HFFc6 (cell line): ENCODE measurements at regions not wholly inside any gene's neighbourhood (a gene's known extent, or its start where the extent isn't known, plus 50 kb on each side); places are given as distances from the start of the nearest gene placed in this dataset.

ENCODE experiments used
- DNase-seq: peaks from one replicate; pipeline ENCODE4 v3.0.0-alpha.2; 2018
- H3K27ac Mint-ChIP-seq: 2 replicates; pipeline ENCODE4 v1.8.0; 2020; ENCODE audit warnings: mild to moderate bottlenecking, mixed read lengths
- H3K27me3 Mint-ChIP-seq: 2 replicates; pipeline ENCODE4 v1.8.0; 2021; ENCODE audit warnings: mild to moderate bottlenecking, moderate library complexity, mixed read lengths; ENCODE audit not compliant: insufficient read depth
- H3K36me3 Mint-ChIP-seq: 2 replicates; pipeline ENCODE4 v1.8.0; 2021; ENCODE audit warnings: low read depth, mixed read lengths
- H3K4me1 Mint-ChIP-seq: 2 replicates; pipeline ENCODE4 v1.8.0; 2020; ENCODE audit warnings: low read depth, mixed read lengths
- H3K4me3 Mint-ChIP-seq: 2 replicates; pipeline ENCODE4 v1.8.0; 2020; ENCODE audit warnings: mild to moderate bottlenecking, moderate library complexity, mixed read lengths
- H3K9me3 Mint-ChIP-seq: 2 replicates; pipeline ENCODE4 v1.8.0; 2020; ENCODE audit warnings: mild to moderate bottlenecking, mixed read lengths
- TF ChIP-seq, protein P1 (sequence below): fragments of 200-600 bp; sonication (generic); IDR thresholded peaks from 2 replicates; pipeline ENCODE4 v1.5.0; 2021; ENCODE audit warnings: antibody characterized with exemption, mild to moderate bottlenecking

DNA sequence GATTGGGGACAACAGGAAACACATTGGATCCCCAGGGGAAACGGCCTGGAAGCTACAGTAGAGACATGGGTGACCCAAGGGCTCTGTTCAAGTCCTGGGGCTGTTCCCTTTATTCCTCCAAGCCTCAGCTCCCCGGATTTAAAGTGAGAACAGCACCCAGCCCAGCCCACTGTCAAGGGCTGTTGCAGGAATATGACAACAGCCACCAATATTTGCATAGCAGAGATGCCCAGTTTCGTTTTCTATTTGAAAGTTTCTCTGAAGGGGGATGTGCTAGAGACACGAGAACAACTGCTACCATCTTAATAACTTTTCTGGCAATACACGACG lies 81.1 kb upstream of the WNT7B start:
- peak; percentile 68 for DNase-seq
- H3K27ac Mint-ChIP-seq = peak overlapping the region; percentile 91
- TF ChIP-seq, protein P1, sequence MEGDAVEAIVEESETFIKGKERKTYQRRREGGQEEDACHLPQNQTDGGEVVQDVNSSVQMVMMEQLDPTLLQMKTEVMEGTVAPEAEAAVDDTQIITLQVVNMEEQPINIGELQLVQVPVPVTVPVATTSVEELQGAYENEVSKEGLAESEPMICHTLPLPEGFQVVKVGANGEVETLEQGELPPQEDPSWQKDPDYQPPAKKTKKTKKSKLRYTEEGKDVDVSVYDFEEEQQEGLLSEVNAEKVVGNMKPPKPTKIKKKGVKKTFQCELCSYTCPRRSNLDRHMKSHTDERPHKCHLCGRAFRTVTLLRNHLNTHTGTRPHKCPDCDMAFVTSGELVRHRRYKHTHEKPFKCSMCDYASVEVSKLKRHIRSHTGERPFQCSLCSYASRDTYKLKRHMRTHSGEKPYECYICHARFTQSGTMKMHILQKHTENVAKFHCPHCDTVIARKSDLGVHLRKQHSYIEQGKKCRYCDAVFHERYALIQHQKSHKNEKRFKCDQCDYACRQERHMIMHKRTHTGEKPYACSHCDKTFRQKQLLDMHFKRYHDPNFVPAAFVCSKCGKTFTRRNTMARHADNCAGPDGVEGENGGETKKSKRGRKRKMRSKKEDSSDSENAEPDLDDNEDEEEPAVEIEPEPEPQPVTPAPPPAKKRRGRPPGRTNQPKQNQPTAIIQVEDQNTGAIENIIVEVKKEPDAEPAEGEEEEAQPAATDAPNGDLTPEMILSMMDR = no peak
- no peaks in the 10 kb centered on the region for H3K9me3 Mint-ChIP-seq
- H3K27me3 Mint-ChIP-seq = peaks cover 4% of the 10 kb centered on the region
- H3K36me3 Mint-ChIP-seq = peaks cover 9% of the 10 kb centered on the region; the same call in 1 of the 2 replicates
- peak overlapping the region; percentile 87 for H3K4me3 Mint-ChIP-seq
- peaks cover 67% of the 10 kb centered on the region for H3K4me1 Mint-ChIP-seq

DNA sequence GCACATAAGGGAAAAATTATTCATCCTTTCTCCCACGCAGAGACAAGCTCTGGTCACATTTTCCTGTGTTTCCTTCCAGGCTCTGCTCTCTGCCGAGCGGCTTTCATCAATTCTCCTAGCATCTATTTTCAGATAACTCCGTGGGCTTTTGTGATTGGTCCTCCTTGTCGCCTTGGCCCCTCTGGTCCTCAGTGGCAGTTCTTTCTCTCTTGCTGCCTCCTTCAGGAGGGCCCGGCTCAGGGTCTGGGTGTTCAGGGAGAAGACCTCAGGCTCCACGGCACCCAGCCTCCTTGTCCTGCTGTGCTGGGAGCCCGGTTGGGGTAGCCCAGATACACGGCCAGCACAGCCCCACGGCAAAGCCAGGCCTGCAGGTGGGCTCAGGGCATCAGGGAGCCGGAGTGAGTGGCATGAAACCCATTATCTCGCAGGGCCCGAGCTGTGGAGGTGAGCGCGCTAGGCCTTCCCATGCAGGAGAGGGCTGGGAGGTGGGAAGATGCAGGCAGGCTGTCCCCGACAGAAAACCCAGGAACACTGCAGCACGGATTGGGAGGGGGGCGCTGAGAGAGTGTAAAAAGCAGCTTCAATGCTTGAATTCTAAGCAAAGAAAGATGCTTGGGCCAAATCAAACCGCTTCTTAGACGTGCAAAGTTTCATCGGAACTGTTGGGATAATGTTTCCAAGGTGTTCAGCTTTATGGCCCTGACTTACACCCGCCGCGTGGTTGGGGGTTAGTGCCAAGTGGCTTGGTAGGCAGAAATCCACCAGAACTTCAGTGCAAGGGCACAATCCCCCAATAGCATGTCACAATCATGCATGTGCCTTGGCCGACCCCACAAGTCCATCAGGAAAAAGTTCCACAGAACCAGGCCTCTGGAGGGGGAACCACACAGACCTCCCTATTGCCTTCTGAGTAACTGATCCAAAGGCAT lies 81.9 kb upstream of the WNT7B start:
- DNase-seq = no peak
- Mint-ChIP-seq H3K4me1 (peaks cover 63% of the 10 kb centered on the region), H3K27ac (peak overlapping the region; percentile 91), H3K36me3 (peaks cover 14% of the 10 kb centered on the region; the same call in 1 of the 2 replicates), H3K4me3 (peak overlapping the region; percentile 87), H3K27me3 (peaks cover 1% of the 10 kb centered on the region), H3K9me3 (no peaks in the 10 kb centered on the region)
- TF ChIP-seq, protein P1 = no peak

DNA sequence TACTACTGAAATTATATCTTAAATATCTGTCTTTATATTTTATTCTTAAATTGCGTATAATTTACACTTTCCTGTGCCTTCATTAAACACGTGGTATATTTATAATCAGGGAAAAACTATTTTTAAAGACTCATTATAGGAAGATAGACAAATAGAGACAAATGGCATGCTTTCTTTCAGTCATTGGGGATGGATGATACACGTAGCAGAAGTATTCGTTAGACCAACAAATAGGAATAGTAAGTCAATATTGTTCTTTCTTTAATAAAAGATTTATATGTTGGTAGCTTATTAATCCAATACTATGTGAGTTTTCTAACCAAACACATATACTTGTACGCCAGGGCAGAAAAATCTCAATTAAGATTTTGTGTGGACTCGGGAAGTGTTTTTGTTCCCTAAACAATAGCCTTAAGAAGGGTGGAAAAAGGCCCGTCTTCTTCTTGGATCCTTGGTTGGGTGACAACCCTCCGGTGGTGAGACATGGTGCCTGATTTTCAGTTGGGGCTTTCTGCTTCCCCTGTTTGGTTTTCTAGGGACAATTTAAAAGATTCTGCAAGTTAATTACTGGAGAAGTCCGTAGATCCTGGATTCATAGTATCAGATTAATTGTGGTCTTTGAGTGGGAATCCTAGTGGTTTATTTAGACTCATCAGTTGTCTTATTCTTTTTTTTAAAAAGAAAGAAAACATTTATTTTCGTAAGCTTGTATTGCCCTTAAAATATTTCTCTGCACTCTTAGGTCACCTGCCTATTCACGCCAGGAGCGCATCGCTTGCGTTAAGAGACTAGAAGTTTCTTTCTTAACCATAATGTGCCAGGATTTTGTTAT lies 83.5 kb upstream of the WNT7B start:
- H3K36me3 Mint-ChIP-seq = peaks cover 14% of the 10 kb centered on the region; the same call in 1 of the 2 replicates
- TF ChIP-seq, protein P1 = no peak
- no peak overlapping the region for H3K27ac Mint-ChIP-seq
- H3K27me3 Mint-ChIP-seq = peaks cover 1% of the 10 kb centered on the region
- no peak for DNase-seq
- peaks cover 62% of the 10 kb centered on the region for H3K4me1 Mint-ChIP-seq
- no peaks in the 10 kb centered on the region for H3K9me3 Mint-ChIP-seq
- H3K4me3 Mint-ChIP-seq = no peak overlapping the region

DNA sequence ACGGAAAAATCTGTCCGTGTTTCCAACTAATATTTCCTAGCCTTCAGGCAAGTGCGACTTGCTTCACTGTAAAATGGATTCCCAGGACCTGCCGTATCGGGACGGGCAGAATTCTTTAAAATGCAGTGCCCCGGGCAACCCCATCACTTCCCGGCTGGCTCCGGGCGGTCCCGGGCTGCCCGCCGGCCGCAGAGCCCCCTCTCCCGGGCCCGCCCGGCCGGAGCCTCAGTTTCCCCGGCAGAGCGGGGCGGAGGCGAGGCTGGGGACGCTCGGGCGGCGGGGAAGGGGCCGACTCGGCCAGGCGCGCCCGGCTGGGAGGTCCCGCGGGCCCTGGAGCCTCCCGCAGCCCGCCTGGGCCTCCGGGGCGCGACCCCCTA lies 84.2 kb upstream of the WNT7B start:
- TF ChIP-seq, protein P1 = no peak
- no peak overlapping the region for H3K4me3 Mint-ChIP-seq
- peaks cover 14% of the 10 kb centered on the region; the same call in 1 of the 2 replicates for H3K36me3 Mint-ChIP-seq
- no peaks in the 10 kb centered on the region for H3K9me3 Mint-ChIP-seq
- DNase-seq = no peak
- no peak overlapping the region for H3K27ac Mint-ChIP-seq
- H3K27me3 Mint-ChIP-seq = peaks cover 1% of the 10 kb centered on the region
- H3K4me1 Mint-ChIP-seq = peaks cover 62% of the 10 kb centered on the region

DNA sequence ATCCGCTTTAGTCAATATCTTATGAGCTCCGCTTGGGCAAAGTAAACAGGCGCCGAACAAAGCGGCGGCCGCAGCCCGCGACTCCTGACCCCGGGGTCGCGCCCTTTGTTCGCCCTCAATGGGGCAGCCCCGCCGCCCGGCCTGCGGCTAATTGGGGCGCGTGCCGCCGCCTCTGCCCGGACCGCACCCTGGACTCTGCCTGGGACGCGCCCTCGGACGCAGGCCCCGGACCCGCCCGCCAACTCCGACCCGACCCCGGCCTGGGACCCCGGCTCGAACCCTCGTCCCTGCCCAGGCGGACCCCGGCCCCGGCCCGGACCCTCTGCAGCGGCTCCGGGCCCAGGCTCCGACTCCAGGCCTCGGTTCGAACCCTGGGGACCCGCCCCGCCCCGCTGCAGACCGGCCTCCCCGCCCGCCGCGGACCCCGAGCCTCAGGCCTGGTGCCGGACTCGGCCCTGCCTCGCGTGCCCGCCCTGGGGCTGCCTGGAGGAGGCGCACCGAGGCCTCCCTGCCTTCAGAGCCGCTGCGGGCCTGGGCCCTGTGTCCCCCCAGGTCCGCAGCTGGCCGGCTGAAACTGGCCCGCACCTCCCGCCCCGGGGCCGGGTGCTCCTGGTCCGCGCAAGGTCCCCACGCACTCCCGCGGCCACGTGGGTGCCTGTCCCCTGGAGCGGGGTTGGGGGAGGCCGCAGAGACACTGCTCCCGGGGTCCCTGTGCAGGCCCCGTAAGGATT lies 84.7 kb upstream of the WNT7B start:
- H3K4me3 Mint-ChIP-seq = no peak overlapping the region
- DNase-seq = no peak
- no peaks in the 10 kb centered on the region for H3K9me3 Mint-ChIP-seq
- H3K36me3 Mint-ChIP-seq = peaks cover 14% of the 10 kb centered on the region; the same call in 1 of the 2 replicates
- H3K27ac Mint-ChIP-seq = no peak overlapping the region
- peaks cover 62% of the 10 kb centered on the region for H3K4me1 Mint-ChIP-seq
- TF ChIP-seq, protein P1 = no peak
- H3K27me3 Mint-ChIP-seq = peaks cover 1% of the 10 kb centered on the region
